ENCODE measurements at regions not wholly inside any gene's neighbourhood (a gene's known extent, or its start where the extent isn't known, plus 50 kb on each side); places are given as distances from the start of the nearest gene placed in this dataset.
A peak's percentile ranks its signal among the peaks of the same experiment; 100 is the strongest.
"Not testable (repeated sequence)": the region's sequence is repeated elsewhere in the genome, so short reads cannot be mapped to it uniquely, and the experiment has no call there.

DNA sequence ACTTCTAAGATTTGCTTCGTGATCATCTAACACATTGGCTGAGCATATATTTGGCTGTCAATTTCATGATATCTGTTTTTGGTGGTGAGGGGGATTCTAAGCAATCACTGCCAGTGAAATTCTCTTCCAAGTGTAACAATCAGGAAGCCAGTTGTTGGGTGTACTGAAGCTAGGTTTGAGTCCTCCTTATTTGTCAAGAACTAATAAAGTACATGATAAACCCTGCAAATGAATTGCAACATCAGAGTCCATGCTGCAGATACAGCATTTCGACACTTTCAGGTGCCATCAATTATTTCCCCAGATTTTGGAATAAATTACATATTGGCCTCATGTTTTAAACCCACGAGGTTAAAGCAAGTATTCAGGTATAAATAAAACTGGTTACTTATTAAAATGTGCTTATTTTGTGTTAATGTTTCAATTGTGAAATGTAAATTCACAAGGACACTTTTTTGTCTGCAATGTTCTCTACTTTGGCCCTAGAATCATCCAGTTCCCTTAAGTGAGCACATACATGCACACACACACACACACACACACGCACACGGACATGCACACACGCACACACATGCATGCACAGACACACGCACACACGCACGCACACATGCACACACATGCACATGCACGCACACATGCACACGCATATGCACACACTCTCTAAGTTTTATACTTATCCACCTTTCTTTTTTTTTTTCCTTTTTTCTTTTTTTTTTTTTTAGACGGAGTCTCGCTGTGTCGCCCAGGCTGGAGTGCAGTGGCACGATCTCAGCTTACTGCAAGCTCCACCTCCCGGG, 510.2 kb upstream of the KLF6 start:
- DNase-seq (ENCODE audit: low read depth in 2 of 2), result no peak

DNA sequence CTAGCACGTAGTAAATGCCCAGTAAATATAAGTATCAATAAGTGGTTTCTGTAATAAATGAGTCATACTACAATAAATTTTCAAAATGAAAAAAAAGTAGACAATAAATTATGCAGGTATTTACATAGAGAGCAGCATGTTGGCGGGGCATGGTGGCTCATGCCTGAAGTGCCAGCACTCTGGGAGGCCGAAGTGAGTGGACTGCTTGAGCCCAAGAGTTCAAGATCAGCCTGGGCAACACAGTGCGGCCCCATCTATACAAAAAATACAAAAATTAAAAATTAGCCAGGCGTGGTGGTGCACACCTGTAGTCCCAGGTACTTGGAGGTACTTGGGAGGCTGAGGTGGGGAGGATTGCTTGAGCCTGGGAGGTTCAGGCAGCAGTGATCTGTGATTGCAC, 509.3 kb upstream of the KLF6 start:
- DNase-seq (ENCODE audit: low read depth in 2 of 2), result no peak

DNA sequence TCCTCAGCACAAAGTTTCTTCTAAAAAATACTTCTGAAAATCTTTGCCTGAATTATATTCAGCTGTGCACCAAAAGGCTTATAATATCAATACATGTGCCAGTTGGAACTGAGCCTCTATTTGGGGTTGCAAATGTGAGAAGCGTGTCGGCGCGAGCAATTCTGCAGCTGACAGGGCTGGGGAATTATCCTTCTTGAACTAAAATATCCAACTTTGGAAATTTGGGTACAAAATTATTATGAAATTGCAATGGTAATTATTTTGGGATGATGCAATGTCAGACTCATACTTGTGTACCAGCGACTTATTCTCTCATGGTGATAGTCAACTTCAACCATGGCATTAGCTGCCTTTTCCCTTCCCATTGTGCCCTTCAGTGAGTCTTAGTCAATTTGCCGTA, 507.0 kb upstream of the KLF6 start:
- DNase-seq (ENCODE audit: low read depth in 2 of 2), result no peak

DNA sequence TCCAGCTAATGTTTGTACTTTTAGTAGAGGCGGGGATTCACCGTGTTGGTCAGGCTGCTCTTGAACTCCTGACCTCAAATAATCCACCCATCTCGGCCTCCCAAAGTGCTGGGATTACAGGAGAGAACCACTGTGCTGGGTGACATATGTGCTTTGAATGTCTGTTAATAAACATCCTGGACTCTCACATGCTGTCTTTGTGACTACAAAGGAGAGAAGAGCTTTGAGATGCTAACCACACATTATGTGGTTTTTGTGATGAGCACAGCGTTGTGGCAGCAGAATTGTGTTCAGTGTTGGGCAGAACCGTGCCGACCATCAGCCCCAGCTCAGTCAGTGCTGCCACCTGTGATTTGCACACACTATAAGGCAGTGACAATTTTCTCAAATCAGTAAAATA, 500.1 kb upstream of the KLF6 start:
- no peak for DNase-seq (ENCODE audit: low read depth in 2 of 2)

DNA sequence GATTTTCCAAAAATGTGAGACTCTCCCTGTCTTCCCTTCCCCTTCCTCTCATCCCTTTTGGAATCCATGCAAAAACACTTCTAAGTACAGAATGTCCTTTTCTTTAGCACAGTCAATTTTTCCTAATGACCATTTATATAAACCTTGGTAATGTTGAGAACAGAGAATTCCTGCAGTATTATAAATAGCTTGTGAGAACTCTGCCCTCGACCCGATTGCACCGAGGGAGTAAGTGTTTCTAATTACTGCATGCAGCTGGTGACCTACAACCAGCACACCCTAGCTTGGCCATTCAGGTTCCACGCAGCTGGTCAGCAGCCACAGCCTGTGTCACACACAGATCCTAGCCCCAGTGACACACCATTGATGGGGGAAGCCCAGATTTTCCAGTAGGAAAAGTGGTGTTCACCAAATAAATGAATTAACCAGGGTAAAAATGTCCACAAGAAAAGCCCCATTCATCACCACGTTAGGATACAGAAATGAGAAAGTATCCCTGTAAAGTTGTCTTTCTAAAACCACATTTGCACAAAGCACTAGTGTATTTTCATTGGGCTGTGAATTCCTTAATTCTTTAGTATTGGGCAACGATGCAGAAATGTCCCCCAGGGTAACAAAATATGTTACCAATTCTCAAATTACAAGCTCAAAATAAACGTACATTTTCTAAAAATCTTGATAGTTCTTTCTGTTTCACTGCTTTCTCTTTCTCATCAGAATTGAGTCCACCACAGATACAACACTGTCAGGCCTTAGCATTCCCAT, 499.0 kb upstream of the KLF6 start:
- DNase-seq (ENCODE audit: low read depth in 2 of 2), result peak; percentile 71 to 75

DNA sequence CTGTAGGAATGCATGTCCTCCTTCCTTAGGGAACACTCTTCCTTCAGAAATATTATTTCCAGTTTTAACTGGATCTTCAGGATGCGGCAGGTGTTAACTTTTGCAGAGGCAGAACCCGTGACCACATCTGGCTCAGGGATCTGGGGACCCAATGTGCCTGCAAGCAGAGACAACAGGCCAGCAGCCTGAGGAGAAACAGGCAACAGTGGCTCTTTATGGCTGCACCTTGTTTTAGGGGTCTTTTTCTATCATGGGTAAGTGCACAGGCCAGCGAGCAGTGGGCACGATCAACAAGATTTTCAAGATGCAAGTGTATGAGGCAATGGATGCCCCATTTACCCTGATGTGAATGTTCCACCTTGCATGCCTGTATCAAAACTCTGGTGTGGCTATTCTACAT, 497.5 kb upstream of the KLF6 start:
- DNase-seq (ENCODE audit: low read depth in 2 of 2), result no peak

DNA sequence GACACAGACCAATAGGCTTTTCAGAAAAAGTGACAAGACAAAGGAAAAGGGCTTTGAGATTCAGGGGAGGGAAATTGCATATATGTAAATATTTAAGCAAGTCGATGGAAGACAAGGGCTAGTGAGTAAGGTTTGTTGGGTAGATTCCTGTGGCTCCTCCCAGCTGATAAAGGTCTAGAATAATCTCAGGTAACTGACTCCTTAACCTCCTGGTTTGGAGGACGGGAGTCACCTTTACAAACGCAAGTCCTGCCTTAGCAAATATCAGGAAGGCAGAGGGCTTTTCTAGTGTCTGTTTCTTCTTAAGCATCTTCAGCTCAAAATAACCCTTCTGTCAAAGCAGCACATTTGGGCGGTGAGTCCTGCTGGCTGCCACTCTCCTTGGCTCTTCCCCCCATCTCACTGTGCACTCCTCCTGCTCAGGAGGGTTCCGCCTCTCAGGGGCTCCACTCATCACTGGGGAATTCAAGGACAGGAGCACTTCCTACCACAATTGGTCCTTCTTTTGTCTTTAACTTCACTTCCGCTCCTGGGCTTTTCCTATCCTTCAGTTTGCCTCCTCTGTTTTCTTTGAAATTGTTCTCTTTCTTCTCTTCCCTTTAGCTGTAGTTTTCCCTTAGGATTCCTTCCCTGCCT, 496.3 kb upstream of the KLF6 start:
- no peak for DNase-seq (ENCODE audit: low read depth in 2 of 2)

DNA sequence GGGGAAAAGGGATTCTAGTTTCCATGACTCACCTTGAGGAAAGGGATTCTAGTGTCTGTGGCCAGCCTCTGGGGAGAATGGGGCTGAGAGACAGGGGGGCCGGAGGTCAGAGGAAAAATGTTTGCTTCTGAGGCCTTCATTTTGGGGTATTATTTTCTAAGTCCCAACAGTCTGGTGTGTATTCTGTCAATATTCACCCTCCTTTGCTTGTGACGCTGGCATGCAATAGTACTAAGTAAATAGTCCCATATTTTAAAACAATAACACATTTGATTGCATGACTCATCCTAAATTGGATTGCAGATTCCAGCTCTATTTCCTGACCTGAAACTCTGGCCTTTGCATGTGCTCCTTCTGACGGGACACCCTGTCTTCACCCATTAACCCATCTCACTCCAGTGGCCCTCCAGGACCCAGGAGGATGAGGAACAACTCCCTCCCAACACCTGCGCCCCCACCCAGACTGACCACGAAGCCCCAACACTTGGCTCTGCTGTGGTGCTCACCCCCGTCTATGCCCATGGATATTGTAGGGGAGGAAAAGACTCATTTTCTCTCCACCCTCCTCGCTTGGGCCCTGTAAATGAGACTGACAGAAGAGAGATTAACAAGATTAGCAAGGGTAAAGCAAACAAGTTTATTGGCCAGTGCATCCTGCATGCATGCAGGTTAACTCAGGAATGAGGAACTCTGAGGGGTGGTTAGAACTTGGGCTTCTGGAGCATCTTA, 495.6 kb upstream of the KLF6 start:
- no peak for DNase-seq (ENCODE audit: low read depth in 2 of 2)

DNA sequence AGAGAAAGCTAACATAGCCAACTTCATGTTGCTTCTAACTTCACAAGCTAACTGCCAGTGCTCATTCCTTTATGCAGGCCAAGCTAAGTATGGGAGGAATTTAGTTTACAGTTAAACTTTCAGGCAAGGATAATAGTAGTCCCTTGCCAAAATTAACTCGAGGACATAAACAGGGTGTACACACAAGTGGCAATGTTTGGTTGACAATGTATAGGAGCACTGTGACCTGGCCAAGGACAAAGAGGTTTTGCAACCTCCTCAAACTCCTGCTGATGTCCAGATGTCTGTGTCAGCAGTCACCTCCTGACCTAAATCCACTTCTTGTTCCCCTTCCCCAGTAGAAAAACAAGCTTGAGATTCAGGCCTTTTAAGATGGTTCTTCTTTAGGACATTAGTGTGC, 494.6 kb upstream of the KLF6 start:
- DNase-seq (ENCODE audit: low read depth in 2 of 2), result no peak

DNA sequence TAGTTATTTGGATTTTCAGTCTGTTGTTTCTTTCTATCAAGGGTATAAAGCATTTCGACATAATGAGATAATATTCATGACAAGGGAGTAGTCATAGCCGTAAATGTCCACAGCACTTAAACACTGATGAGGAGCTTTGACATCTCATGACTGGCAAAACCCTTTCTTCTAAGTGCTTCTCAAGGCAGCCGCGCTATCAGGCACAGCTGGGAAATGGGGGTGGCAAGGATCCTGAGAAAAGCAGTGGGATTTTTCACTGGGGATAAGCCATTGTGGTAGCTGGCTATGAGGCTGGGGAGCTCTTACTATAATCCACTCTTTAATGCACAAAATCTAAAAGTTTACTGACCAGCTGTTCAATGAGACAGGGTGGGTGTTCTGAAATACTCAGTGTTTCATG, 493.2 kb upstream of the KLF6 start:
- DNase-seq (ENCODE audit: low read depth in 2 of 2), result no peak

DNA sequence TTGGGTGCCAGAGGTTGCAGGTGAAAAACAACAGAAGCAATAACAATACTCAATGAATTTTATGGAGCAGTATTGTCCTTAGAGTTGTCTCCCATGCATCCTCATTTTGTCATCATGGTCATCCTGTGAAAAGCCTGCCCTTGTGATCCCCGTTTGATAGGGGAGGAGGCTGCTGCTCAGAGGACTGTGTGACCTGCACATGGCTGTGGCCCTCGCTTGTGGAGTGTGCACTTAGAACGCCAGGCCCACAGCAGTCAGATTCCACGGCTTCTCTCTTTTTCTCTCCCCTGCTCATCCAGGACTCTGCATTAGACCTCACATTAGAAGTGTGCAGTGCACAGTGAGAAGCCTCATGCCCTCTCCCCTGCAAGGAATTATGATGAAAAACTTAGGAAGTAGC, 491.1 kb upstream of the KLF6 start:
- DNase-seq (ENCODE audit: low read depth in 2 of 2), result no peak

DNA sequence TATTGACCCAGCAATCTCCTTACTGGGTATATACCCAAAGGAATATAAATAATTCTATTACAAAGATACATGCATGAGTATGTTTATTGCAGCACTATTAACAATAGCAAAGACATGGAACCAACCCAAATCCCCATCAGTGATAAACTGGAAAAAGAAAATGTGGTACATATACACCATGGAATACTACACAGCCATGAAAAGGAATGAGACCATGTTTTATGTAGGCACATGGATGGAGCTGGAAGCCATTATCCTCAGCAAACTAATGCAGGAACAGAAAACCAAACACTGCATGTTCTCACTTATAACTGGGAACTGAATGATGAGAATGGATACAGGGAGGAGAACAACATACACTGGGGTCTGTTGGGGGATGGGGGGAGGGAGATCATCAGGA, 489.7 kb upstream of the KLF6 start:
- DNase-seq (ENCODE audit: low read depth in 2 of 2), result not testable (repeated sequence)

DNA sequence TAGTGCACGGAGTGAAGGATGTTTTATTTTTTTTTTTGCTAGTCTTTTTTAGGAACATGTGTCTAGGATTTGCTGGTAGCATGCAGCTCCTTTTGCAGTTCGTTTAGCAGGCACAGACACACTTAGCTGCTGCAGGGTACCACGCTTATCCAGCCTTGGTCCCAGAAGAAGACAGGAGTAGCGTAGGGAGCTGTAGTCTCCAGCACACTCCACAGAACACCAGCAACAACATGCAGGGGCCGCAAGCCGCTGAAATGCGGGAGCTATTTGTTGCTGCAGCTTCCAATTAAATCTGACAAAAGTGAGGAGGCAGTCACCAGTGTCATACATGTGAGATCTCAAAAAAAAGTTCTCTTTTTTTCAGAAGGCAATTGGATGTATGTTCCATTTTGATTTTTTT, 486.2 kb upstream of the KLF6 start:
- DNase-seq (ENCODE audit: low read depth in 2 of 2), result no peak

DNA sequence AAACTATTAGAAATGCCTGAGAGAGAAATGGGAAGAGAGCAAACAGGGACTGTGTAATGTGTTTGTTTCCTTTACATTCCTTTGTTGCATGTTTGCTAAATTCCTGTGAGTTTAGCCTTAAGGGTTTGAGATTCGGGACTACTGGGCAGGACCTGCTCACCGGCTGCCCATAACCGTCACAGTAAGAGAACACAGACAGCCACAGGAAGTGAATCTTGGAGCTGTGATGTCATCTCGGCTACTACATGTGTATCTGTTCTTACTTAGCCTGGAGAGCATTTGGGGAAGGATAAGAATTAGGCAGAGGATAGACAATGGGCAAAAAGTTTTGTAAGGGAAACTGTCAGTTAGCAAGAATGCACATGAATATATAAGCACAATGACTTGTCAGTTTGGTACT, 485.1 kb upstream of the KLF6 start:
- DNase-seq (ENCODE audit: low read depth in 2 of 2), result no peak

DNA sequence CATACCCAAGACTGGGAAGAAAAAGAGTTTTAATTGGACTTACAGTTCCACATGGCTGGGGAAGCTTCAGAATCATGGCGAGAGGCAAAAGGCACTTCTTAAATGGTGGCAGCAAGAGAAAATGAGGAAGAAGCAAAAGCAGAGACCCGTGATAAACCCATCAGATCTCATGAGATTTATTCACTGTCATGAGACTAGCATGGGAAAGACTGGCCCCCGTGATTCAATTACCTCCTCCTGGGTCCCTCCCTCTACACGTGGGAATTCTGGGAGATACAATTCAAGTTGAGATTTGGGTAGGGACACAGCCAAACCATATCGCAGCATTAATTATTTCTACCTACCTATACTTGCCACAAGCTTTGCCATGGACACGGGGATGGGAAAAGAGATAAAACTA, 483.5 kb upstream of the KLF6 start:
- DNase-seq (ENCODE audit: low read depth in 2 of 2), result not testable (repeated sequence)

DNA sequence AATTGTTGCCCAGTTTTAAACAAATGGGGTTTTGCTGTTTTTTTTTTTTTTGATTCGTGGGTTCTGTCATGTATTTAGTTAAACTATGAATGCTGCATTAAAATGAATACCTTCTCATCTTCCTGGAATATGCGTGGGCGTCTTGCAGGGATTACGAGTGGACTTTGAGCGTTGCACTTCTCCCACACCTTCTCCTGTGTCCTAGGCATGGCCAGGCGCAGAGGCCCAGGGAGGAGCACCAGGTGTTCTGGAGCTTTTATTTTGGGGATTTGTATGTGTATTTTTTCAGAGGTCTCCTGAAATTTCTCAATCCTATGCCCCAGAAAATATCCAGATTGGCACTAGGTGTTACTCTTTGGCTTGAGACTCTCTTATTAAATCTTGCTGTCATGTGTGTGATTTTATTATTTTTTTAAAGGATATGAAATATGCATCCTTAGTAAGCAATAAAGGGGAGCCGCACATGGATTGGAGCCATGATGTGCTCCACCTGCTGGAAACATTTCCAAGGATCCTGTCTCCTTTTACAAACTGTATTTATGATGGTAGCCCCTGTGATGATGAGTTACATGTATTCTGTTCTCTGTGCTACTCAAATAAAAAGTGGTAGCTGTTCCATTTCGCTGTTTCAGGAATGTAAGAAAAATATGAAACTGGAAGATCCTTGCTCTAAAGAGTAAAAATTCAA, 482.2 kb upstream of the KLF6 start:
- DNase-seq (ENCODE audit: low read depth in 2 of 2), result no peak

DNA sequence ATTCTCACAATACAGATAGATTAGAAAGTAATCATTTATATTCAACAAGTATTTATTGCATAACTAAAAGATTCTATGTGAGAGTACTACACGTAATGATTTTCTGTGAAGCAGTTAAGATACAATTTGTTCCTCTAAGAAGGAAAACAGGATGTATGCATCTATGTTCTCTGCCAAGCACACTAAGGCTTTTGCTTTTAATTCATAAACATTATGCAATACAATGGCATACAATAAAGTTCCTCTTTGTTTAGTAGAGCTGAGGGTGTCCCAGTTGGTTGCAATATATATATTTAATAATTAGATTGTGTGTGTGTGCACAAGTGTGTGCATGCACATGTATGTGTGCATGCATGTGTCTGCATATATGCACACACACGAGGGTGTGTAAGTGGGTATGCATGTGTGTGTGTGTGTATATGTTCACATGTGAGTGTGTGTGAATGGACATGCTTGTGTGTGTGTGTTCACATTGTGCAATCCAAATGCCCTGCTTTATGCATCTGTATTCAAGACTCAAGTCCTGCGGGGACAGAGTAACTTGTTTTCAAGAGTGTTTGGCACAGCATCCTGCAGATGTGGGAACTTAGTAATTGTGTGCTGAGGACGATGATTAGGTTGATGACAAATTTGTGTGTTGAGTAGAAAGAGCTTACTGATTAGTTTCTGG, 481.5 kb upstream of the KLF6 start:
- peak in 1 of 2 experiments; percentile 54 for DNase-seq (ENCODE audit: low read depth in 2 of 2)

DNA sequence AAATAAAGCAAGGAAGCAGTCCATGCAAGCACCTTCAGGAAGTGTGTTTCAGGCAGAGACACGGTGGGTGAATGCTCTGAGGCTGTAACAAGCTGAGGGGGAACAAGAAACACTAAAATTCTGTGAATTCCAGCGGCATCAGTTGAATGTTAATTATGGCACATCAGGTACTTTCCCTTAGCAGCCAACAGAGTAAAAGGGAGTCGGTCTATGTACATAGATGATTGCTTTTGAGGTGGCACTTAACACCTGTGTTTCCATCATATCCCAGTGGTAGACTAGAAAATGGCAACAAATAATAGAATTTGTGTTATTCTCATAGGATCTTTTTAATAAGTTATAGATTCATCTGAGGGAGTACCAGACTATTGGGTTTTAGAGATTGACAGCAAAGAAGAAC, 481.0 kb upstream of the KLF6 start:
- no peak for DNase-seq (ENCODE audit: low read depth in 2 of 2)

DNA sequence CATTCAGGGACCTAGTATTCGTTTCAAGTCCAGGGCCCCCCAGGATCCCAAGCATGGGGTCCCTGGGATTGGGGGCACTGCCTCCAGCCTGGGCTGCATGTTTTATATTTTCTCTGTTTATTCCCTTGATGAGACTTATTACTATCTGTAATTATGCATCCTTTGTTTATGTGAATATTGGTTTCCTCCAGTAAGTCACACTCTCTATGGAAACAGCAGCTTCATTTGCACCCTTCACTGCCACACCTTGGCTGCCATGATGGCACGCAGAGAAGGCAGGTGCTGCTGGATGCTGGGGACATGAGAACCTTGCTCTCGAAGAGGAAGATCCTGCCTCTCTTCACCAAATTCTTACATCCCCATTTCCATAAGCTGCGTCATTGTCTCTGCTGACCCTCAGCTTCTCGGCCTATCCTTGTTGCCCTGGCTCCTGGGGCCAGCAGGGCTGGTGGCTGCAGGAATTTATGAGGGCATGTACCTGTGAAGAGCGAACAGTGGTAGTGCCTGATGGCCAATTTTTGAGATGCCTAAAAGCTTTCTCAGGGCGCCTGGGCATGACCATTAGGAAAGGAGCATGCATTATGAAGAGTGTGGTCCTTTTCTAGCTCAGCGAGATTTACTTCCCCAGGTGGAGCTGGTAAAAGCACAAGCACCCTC, 479.3 kb upstream of the KLF6 start:
- DNase-seq (ENCODE audit: low read depth in 2 of 2), result no peak

DNA sequence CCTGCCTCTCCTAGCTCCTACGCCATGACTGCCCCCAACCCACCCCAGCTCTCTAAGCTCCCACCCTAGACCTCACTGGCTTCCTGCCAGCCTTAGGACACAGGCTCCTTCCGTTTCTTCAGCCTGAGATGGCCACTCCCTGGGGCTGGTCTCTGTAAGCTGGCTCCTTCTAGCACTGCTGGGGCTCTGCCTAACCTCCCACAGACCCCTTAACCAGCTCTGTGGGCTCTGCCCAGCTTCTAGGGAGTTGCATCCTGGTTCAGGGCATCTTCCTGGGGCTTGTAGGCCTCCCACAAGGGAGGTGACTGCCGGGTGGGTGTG, 478.6 kb upstream of the KLF6 start:
- no peak for DNase-seq (ENCODE audit: low read depth in 2 of 2)

All from fibroblast of skin of left biceps (primary cell).